ENCODE measurements at regions not wholly inside any gene's neighbourhood (a gene's known extent, or its start where the extent isn't known, plus 50 kb on each side); places are given as distances from the start of the nearest gene placed in this dataset.

DNA sequence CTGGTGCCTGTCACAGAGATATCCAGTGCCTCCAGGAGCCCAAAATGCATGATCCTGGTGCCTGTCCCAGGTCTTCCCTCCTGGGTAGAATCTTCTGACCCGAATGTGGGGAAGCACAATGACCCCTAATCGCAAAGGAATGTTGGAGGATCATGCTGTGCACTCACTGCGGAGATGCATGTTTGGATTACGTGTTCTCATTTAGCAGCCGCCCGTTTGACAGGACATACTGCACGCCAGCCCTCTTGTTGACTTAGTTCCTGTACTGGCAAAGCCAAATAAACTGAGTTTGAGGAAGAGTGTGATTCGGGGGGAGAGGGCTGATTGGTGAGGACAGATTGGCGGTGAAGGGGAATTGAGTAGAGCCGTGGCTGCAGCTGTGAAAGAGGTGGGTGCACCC, 85.9 kb upstream of the SIM2 start:
- Mint-ChIP-seq H3K9me3 (peaks cover 57% of the 10 kb centered on the region), H3K4me1 (peaks cover 9% of the 10 kb centered on the region), H3K27ac (no peak overlapping the region), H3K36me3 (peaks cover 28% of the 10 kb centered on the region), H3K4me3 (no peak overlapping the region), H3K27me3 (ENCODE audit: low read depth) (peaks cover 2% of the 10 kb centered on the region)
- ChIA-PET CTCF (interaction anchor here (5.7 kb wide), 1 partner anchor 17 kb away, joined by 35 read pairs; no protein-coding TSS in a partner anchor), POLR2A (no interaction called here)
- DNase-seq (ENCODE audit: low spot score), result no peak
- no peak for TF ChIP-seq FOXP1 (CRISPR knock-in tag; IDR thresholded peaks at IDR 0.05; ENCODE audit: borderline replicate concordance)
- no peak for TF ChIP-seq SOX15 (CRISPR knock-in tag; IDR thresholded peaks at IDR 0.05)
- no peak for TF ChIP-seq ESRRA (CRISPR knock-in tag; IDR thresholded peaks at IDR 0.05; ENCODE audit: borderline replicate concordance)
- TF ChIP-seq ATF3 (CRISPR knock-in tag; conservative IDR thresholded peaks at IDR 0.05), result no peak
- no peak for TF ChIP-seq ZNF232 (CRISPR knock-in tag; IDR thresholded peaks at IDR 0.05)
- no peak for TF ChIP-seq GRHL2 (CRISPR knock-in tag; IDR thresholded peaks at IDR 0.05; ENCODE audit: insufficient replicate concordance, severe bottlenecking)
- TF ChIP-seq ZNF532 (CRISPR knock-in tag; IDR thresholded peaks at IDR 0.05; ENCODE audit: borderline replicate concordance), result no peak
- TF ChIP-seq, protein P1, sequence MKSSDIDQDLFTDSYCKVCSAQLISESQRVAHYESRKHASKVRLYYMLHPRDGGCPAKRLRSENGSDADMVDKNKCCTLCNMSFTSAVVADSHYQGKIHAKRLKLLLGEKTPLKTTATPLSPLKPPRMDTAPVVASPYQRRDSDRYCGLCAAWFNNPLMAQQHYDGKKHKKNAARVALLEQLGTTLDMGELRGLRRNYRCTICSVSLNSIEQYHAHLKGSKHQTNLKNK (CRISPR knock-in tag; IDR thresholded peaks at IDR 0.05), result no peak
- TF ChIP-seq ERG (CRISPR knock-in tag; IDR thresholded peaks at IDR 0.05), result no peak
- TF ChIP-seq ZNF121 (CRISPR knock-in tag; IDR thresholded peaks at IDR 0.05), result no peak
- no peak for TF ChIP-seq CBFB (CRISPR knock-in tag; IDR thresholded peaks at IDR 0.05; ENCODE audit: low read depth)
- ATAC-seq, result no peak; the same call in 1 of the 2 replicates

DNA sequence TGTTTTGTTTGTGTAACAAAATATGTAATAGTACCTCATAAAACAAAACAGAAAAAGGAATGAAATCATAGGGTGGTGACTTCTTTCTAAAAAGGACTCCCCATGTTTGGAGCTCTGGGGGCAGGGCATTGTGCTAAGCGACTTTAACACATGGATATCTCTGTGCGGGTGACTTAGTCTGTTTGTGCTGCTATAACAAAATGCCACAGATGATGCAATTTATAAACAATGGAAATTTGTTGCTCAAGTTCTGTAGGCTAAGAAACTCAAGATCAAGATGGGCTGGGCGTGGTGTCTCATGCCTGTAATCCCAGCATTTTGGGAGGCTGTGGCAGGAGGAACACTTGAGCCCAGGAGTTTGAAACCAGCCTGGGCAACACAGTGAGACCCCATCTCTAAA, 85.4 kb upstream of the SIM2 start:
- no peak overlapping the region for H3K4me3 Mint-ChIP-seq
- CTCF ChIA-PET, result interaction anchor here (5.7 kb wide), 1 partner anchor 16 kb away, joined by 35 read pairs; no protein-coding TSS in a partner anchor
- POLR2A ChIA-PET, result no interaction called here
- H3K9me3 Mint-ChIP-seq, result peaks cover 55% of the 10 kb centered on the region
- TF ChIP-seq ATF6 (CRISPR knock-in tag; IDR thresholded peaks at IDR 0.05), result no peak
- TF ChIP-seq ZNF138 (CRISPR knock-in tag; conservative IDR thresholded peaks at IDR 0.05), result no peak
- TF ChIP-seq JUN (CRISPR knock-in tag; IDR thresholded peaks at IDR 0.05), result no peak
- TF ChIP-seq CREB1 (CRISPR knock-in tag; IDR thresholded peaks at IDR 0.05), result no peak
- TF ChIP-seq ZNF219 (CRISPR knock-in tag; IDR thresholded peaks at IDR 0.05; ENCODE audit: borderline replicate concordance), result no peak
- TF ChIP-seq MXD4 (CRISPR knock-in tag; IDR thresholded peaks at IDR 0.05; ENCODE audit: borderline replicate concordance), result no peak
- no peak for TF ChIP-seq SP1 (CRISPR knock-in tag; conservative IDR thresholded peaks at IDR 0.05)
- no peak for TF ChIP-seq GTF2I (CRISPR knock-in tag; conservative IDR thresholded peaks at IDR 0.05)
- ATAC-seq, result no peak
- no peak overlapping the region for H3K27ac Mint-ChIP-seq
- DNase-seq (ENCODE audit: low spot score), result no peak
- peaks cover 2% of the 10 kb centered on the region for H3K27me3 Mint-ChIP-seq (ENCODE audit: low read depth)
- peaks cover 5% of the 10 kb centered on the region for H3K4me1 Mint-ChIP-seq
- H3K36me3 Mint-ChIP-seq, result peaks cover 28% of the 10 kb centered on the region

Data from WTC11 (cell line).